ENCODE measurements at regions not wholly inside any gene's neighbourhood (a gene's known extent, or its start where the extent isn't known, plus 50 kb on each side); places are given as distances from the start of the nearest gene placed in this dataset.

- no peak for TF ChIP-seq ZNF512 (CRISPR knock-in tag; IDR thresholded peaks at IDR 0.05; ENCODE audit: borderline replicate concordance)
- TF ChIP-seq EMX1 (CRISPR knock-in tag; IDR thresholded peaks at IDR 0.05) = no peak
Measured at GRCh38 chr21:27300770-27301169, 333.9 kb upstream of the ADAMTS5 start (continued).

DNA sequence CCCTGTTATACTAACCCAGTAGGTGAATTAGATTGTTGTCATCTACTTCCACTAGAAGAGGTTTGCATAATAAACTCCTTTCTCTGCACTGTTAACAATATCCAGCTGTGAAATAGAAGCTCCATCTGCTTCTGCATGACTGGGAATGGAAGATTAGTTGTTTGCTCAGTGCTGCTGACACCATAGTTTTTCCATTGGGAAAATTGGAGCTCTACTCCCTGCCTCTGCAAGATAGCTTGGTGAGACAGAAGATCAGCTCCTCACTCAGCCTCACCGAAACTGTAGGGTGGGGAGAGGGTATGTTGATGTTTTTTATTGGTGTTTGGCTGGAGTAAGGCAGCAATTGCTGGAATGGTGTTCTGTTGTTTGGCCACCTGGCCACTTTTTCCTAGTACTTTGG lies 331.6 kb upstream of the ADAMTS5 start:
- TF ChIP-seq, protein P1, sequence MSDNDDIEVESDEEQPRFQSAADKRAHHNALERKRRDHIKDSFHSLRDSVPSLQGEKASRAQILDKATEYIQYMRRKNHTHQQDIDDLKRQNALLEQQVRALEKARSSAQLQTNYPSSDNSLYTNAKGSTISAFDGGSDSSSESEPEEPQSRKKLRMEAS (CRISPR knock-in tag; IDR thresholded peaks at IDR 0.05) = no peak
- TF ChIP-seq HMGA2 (CRISPR knock-in tag; IDR thresholded peaks at IDR 0.05) = no peak
- no peak for TF ChIP-seq ZNF396 (CRISPR knock-in tag; IDR thresholded peaks at IDR 0.05; ENCODE audit: borderline replicate concordance)
- no peak for TF ChIP-seq ZNF416 (CRISPR knock-in tag; IDR thresholded peaks at IDR 0.05)
- no peak for TF ChIP-seq ZNF512 (CRISPR knock-in tag; IDR thresholded peaks at IDR 0.05; ENCODE audit: borderline replicate concordance)
- no peak for TF ChIP-seq PRRX2 (CRISPR knock-in tag; IDR thresholded peaks at IDR 0.05)
- no peak for TF ChIP-seq NFE2L1 (CRISPR knock-in tag; IDR thresholded peaks at IDR 0.05)
- TF ChIP-seq ZSCAN18 (CRISPR knock-in tag; IDR thresholded peaks at IDR 0.05) = no peak
- TF ChIP-seq TP53 (CRISPR knock-in tag; IDR thresholded peaks at IDR 0.05) = no peak
- DNase-seq (ENCODE audit: low spot score) (no peak), ATAC-seq (no peak)
- no peak overlapping the region for H3K4me3 Mint-ChIP-seq
- ChIA-PET CTCF (no interaction called here), POLR2A (no interaction called here)
- H3K27ac Mint-ChIP-seq = no peak overlapping the region
- peaks cover 8% of the 10 kb centered on the region for H3K36me3 Mint-ChIP-seq
- no peaks in the 10 kb centered on the region for H3K4me1 Mint-ChIP-seq
- peaks cover 38% of the 10 kb centered on the region for H3K9me3 Mint-ChIP-seq
- no peaks in the 10 kb centered on the region for H3K27me3 Mint-ChIP-seq (ENCODE audit: low read depth)

GRCh38 chr21:27293239-27293638 lies 326.4 kb upstream of the ADAMTS5 start:
- CTCF ChIA-PET = no interaction called here
- Mint-ChIP-seq H3K27ac (no peak overlapping the region), H3K9me3 (peaks cover 36% of the 10 kb centered on the region), H3K36me3 (peaks cover 9% of the 10 kb centered on the region), H3K4me3 (no peak overlapping the region), H3K4me1 (no peaks in the 10 kb centered on the region), H3K27me3 (ENCODE audit: low read depth) (no peaks in the 10 kb centered on the region)
- DNase-seq (ENCODE audit: low spot score) (no peak), ATAC-seq (no peak)
- POLR2A ChIA-PET = no interaction called here
- TF ChIP-seq ZNF219 (CRISPR knock-in tag; IDR thresholded peaks at IDR 0.05; ENCODE audit: borderline replicate concordance) = no peak
- no peak for TF ChIP-seq ZNF281 (CRISPR knock-in tag; IDR thresholded peaks at IDR 0.05)
- TF ChIP-seq MYBL2 (CRISPR knock-in tag; IDR thresholded peaks at IDR 0.05) = no peak
- no peak for TF ChIP-seq SMAD4 (CRISPR knock-in tag; IDR thresholded peaks at IDR 0.05)
- TF ChIP-seq ATF1 (CRISPR knock-in tag; IDR thresholded peaks at IDR 0.05) = no peak
- no peak for TF ChIP-seq ZNF416 (CRISPR knock-in tag; IDR thresholded peaks at IDR 0.05)
- TF ChIP-seq, protein P2, sequence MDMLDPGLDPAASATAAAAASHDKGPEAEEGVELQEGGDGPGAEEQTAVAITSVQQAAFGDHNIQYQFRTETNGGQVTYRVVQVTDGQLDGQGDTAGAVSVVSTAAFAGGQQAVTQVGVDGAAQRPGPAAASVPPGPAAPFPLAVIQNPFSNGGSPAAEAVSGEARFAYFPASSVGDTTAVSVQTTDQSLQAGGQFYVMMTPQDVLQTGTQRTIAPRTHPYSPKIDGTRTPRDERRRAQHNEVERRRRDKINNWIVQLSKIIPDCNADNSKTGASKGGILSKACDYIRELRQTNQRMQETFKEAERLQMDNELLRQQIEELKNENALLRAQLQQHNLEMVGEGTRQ (CRISPR knock-in tag; IDR thresholded peaks at IDR 0.05) = no peak
- no peak for TF ChIP-seq CREM (CRISPR knock-in tag; IDR thresholded peaks at IDR 0.05)
- TF ChIP-seq ZNF317 (CRISPR knock-in tag; IDR thresholded peaks at IDR 0.05; ENCODE audit: borderline replicate concordance, low read depth) = no peak
- TF ChIP-seq KAT7 (CRISPR knock-in tag; IDR thresholded peaks at IDR 0.05; ENCODE audit: borderline replicate concordance) = no peak
- no peak for TF ChIP-seq FOXK1 (CRISPR knock-in tag; IDR thresholded peaks at IDR 0.05)
- TF ChIP-seq, protein P3, sequence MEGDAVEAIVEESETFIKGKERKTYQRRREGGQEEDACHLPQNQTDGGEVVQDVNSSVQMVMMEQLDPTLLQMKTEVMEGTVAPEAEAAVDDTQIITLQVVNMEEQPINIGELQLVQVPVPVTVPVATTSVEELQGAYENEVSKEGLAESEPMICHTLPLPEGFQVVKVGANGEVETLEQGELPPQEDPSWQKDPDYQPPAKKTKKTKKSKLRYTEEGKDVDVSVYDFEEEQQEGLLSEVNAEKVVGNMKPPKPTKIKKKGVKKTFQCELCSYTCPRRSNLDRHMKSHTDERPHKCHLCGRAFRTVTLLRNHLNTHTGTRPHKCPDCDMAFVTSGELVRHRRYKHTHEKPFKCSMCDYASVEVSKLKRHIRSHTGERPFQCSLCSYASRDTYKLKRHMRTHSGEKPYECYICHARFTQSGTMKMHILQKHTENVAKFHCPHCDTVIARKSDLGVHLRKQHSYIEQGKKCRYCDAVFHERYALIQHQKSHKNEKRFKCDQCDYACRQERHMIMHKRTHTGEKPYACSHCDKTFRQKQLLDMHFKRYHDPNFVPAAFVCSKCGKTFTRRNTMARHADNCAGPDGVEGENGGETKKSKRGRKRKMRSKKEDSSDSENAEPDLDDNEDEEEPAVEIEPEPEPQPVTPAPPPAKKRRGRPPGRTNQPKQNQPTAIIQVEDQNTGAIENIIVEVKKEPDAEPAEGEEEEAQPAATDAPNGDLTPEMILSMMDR (IDR thresholded peaks at IDR 0.05) = no peak
- TF ChIP-seq FOXP1 (CRISPR knock-in tag; IDR thresholded peaks at IDR 0.05; ENCODE audit: borderline replicate concordance) = no peak
- TF ChIP-seq NFYB (CRISPR knock-in tag; conservative IDR thresholded peaks at IDR 0.05; ENCODE audit: low read depth) = no peak
- no peak for TF ChIP-seq ZBTB21 (CRISPR knock-in tag; IDR thresholded peaks at IDR 0.05; ENCODE audit: borderline replicate concordance)
- TF ChIP-seq PRRX2 (CRISPR knock-in tag; IDR thresholded peaks at IDR 0.05) = no peak
